PC-3 (cell line): ENCODE measurements at regions not wholly inside any gene's neighbourhood (a gene's known extent, or its start where the extent isn't known, plus 50 kb on each side); places are given as distances from the start of the nearest gene placed in this dataset.

Experiments used
- EZH2 ChIP-seq: fragments of 300-600 bp; sonication (generic); IDR thresholded peaks from one replicate; pipeline ENCODE4 v1.6.1; 2017; ENCODE audit warnings: antibody characterized with exemption, mild to moderate bottlenecking, low read length; ENCODE audit not compliant: unreplicated experiment
- TF ChIP-seq, protein P1 (sequence below): fragments of 300-600 bp; sonication (generic); conservative IDR thresholded peaks from 2 replicates; pipeline ENCODE4 v1.5.1; 2017; ENCODE audit warnings: antibody characterized with exemption, low read depth, mild to moderate bottlenecking, low read length

DNA sequence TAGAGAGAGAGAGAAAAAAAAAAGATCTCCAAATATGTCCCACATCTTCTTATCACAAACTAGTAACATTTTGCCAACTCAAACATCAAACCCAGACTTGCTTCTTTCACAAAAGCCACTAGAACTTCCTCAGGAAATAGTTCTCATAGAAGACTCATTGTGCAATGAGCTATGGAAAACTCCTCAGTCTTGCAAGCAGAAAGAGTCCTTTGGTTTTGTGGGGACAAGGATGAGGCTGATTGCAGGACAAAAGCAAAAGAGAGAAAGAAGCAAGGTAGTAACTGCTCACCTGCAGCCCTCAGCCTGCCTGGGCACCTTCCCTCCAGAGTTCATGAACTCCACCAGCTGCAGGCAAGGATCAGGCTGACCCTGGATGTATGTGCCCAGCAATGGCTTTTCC, 399.0 kb downstream of the IRX1 start:
- TF ChIP-seq, protein P1, sequence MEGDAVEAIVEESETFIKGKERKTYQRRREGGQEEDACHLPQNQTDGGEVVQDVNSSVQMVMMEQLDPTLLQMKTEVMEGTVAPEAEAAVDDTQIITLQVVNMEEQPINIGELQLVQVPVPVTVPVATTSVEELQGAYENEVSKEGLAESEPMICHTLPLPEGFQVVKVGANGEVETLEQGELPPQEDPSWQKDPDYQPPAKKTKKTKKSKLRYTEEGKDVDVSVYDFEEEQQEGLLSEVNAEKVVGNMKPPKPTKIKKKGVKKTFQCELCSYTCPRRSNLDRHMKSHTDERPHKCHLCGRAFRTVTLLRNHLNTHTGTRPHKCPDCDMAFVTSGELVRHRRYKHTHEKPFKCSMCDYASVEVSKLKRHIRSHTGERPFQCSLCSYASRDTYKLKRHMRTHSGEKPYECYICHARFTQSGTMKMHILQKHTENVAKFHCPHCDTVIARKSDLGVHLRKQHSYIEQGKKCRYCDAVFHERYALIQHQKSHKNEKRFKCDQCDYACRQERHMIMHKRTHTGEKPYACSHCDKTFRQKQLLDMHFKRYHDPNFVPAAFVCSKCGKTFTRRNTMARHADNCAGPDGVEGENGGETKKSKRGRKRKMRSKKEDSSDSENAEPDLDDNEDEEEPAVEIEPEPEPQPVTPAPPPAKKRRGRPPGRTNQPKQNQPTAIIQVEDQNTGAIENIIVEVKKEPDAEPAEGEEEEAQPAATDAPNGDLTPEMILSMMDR: no peak
- no peak for TF ChIP-seq EZH2
